ENCODE measurements at regions not wholly inside any gene's neighbourhood (a gene's known extent, or its start where the extent isn't known, plus 50 kb on each side); places are given as distances from the start of the nearest gene placed in this dataset.

GRCh38 chr5:58043032-58043945 is 416.6 kb downstream of the PLK2 start:
- in situ Hi-C loops (cut with HindIII; ENCODE audit: low pct_unique_long_range_greater_than_20kb, low sequenced_read_pairs) = no loop called here
- TF ChIP-seq JUND (IDR thresholded peaks at IDR 0.05; ENCODE audit: low read depth) = no peak
- no peak for DNase-seq (ENCODE audit: low read depth in 1 of 2, low spot score in 1 of 2)

- no peak for DNase-seq (ENCODE audit: low read depth in 1 of 2, low spot score in 1 of 2)
- in situ Hi-C loops (cut with HindIII; ENCODE audit: low pct_unique_long_range_greater_than_20kb, low sequenced_read_pairs) = no loop called here
- no peak for TF ChIP-seq JUND (IDR thresholded peaks at IDR 0.05; ENCODE audit: low read depth)
Measured at GRCh38 chr5:58041884-58042283, 418.0 kb downstream of the PLK2 start.

- in situ Hi-C loops (cut with HindIII; ENCODE audit: low pct_unique_long_range_greater_than_20kb, low sequenced_read_pairs) = no loop called here
- TF ChIP-seq JUND (IDR thresholded peaks at IDR 0.05; ENCODE audit: low read depth) = no peak
- no peak for DNase-seq (ENCODE audit: low read depth in 1 of 2, low spot score in 1 of 2)
Measured at GRCh38 chr5:58040846-58041245, 419.0 kb downstream of the PLK2 start.

GRCh38 chr5:58040044-58040443 is 419.8 kb downstream of the PLK2 start:
- no peak for DNase-seq (ENCODE audit: low read depth in 1 of 2, low spot score in 1 of 2)
- in situ Hi-C loops (cut with HindIII; ENCODE audit: low pct_unique_long_range_greater_than_20kb, low sequenced_read_pairs) = no loop called here
- TF ChIP-seq JUND (IDR thresholded peaks at IDR 0.05; ENCODE audit: low read depth) = no peak

DNA sequence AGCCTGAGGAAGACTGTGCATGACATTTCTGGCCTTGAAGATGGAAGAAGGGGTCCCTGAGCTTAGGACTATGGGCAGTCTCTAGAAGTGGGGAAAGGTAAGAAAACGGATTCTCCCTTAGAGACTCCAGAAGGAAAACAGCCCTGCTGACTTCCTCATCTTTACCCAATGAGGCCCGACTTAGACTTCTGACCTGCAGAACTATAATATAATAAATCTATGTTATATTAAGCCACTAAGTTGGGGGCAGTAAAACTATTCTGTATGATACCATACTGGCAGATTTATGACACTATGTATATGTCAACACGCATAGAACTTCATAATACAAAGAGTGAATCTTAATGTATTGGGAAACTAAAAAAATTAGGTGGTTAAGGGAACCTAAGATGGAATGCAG is 422.0 kb downstream of the PLK2 start:
- no peak for TF ChIP-seq JUND (IDR thresholded peaks at IDR 0.05; ENCODE audit: low read depth)
- in situ Hi-C loops (cut with HindIII; ENCODE audit: low pct_unique_long_range_greater_than_20kb, low sequenced_read_pairs) = no loop called here
- DNase-seq (ENCODE audit: low read depth in 1 of 2, low spot score in 1 of 2) = no peak

GRCh38 chr5:58025809-58026208 is 434.1 kb downstream of the PLK2 start:
- no peak for TF ChIP-seq JUND (IDR thresholded peaks at IDR 0.05; ENCODE audit: low read depth)
- in situ Hi-C loops (cut with HindIII; ENCODE audit: low pct_unique_long_range_greater_than_20kb, low sequenced_read_pairs) = no loop called here
- no peak for DNase-seq (ENCODE audit: low read depth in 1 of 2, low spot score in 1 of 2)

GRCh38 chr5:58024151-58024550 is 435.7 kb downstream of the PLK2 start:
- in situ Hi-C loops (cut with HindIII; ENCODE audit: low pct_unique_long_range_greater_than_20kb, low sequenced_read_pairs) = no loop called here
- DNase-seq (ENCODE audit: low read depth in 1 of 2, low spot score in 1 of 2) = no peak
- no peak for TF ChIP-seq JUND (IDR thresholded peaks at IDR 0.05; ENCODE audit: low read depth)

DNA sequence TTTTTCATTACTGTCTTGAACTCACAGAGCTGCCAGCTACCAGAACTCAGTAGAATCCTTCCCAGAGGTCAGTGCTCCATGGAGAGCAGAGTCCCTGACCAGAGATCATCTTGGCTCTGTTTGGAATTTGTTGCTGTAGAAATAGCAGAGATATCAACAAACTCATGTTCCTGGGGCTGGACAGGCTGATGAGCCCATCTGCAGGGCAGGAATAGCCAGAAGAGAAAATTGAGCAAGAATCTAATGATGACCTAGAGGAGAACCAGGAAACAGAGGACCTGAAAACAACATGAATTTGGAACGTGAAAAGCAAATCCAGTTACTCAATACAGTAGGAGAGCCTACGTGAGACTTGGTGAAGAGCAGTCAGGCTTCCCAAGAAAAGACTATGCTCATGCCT is 437.8 kb downstream of the PLK2 start:
- in situ Hi-C loops (cut with HindIII; ENCODE audit: low pct_unique_long_range_greater_than_20kb, low sequenced_read_pairs) = no loop called here
- peak in 1 of 2 experiments; percentile 9 for DNase-seq (ENCODE audit: low read depth in 1 of 2, low spot score in 1 of 2)
- no peak for TF ChIP-seq JUND (IDR thresholded peaks at IDR 0.05; ENCODE audit: low read depth)

DNA sequence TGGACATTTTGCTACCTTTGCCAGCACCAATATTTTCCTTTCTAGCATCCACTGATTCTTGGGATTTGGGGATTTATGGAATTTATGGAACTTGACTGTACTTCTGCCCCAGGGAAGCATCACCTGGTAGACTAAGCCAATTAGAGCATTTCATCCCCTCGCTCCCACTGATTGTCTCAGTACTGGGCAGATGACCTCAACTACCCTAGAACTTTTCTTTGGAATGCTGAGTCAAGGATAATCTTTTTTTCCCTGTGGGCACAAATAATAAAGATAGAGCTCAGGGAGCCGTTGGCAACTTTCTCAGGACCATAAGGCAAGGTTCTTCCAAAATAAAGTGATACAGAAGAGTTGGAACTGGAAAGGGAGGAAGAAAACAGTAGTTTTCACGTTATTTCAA is 438.4 kb downstream of the PLK2 start:
- in situ Hi-C loops (cut with HindIII; ENCODE audit: low pct_unique_long_range_greater_than_20kb, low sequenced_read_pairs) = no loop called here
- DNase-seq (ENCODE audit: low read depth in 1 of 2, low spot score in 1 of 2) = no peak
- TF ChIP-seq JUND (IDR thresholded peaks at IDR 0.05; ENCODE audit: low read depth) = no peak

- no peak for TF ChIP-seq JUND (IDR thresholded peaks at IDR 0.05; ENCODE audit: low read depth)
- in situ Hi-C loops (cut with HindIII; ENCODE audit: low pct_unique_long_range_greater_than_20kb, low sequenced_read_pairs) = no loop called here
- no peak for DNase-seq (ENCODE audit: low read depth in 1 of 2, low spot score in 1 of 2)
Measured at GRCh38 chr5:58019614-58020013, 440.3 kb downstream of the PLK2 start.

DNA sequence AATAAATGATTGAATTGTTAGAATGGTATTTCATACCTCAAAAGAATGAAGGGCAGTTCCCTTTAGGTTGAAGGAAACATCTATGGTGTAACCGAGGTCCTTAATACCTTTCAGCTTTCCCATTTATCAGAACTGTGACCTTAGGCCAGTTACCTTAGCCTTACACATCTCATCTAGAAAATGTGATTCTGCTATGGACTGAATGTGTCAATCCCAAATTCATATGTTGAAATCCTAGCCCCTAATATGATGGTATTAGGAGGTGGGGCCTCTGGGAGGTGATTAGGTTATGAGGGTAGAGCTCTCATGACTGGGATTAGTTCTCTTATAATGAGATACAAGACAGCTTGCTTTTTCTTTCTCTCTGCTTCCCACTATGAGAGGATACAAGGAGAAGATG is 441.9 kb downstream of the PLK2 start:
- in situ Hi-C loops (cut with HindIII; ENCODE audit: low pct_unique_long_range_greater_than_20kb, low sequenced_read_pairs) = no loop called here
- no peak for DNase-seq (ENCODE audit: low read depth in 1 of 2, low spot score in 1 of 2)
- TF ChIP-seq JUND (IDR thresholded peaks at IDR 0.05; ENCODE audit: low read depth) = no peak

DNA sequence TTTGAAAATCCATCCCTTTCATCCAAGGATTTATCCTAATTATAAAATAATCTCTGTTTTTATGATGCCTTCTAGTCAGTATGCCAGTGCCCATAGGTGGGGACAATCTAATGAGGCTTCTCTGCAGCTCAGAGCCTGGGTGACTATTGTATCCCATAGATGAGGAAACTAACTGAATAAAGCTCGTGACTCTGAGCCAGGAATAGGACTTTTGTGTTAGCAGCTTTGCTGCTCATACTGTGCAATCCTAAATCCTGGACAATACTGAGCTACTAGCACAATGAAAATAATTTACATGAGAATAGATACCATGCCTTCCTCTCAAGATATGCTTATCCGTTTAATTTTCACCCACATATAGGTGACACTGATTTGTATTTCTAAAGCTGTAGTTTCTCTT is 443.0 kb downstream of the PLK2 start:
- TF ChIP-seq JUND (IDR thresholded peaks at IDR 0.05; ENCODE audit: low read depth) = no peak
- in situ Hi-C loops (cut with HindIII; ENCODE audit: low pct_unique_long_range_greater_than_20kb, low sequenced_read_pairs) = no loop called here
- no peak for DNase-seq (ENCODE audit: low read depth in 1 of 2, low spot score in 1 of 2)

DNA sequence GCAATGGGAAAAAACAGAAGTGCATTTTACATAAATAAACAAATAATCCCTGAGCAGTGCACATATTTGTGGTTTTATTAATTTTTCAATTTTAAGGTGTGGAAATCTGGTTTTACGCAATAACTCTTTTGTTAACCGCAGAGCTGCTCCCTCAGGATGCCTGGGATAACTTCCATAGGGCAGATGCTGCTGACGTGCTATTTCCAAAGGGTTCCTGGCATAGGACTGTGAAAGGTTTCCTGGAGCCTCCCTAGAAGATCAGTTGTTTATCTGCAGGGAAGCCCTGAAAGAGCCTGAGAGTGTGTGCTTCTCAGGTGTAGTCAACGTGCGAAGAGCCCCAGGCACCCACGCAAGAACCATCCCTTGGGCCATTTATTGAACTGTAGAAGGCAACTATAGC is 443.5 kb downstream of the PLK2 start:
- in situ Hi-C loops (cut with HindIII; ENCODE audit: low pct_unique_long_range_greater_than_20kb, low sequenced_read_pairs) = no loop called here
- TF ChIP-seq JUND (IDR thresholded peaks at IDR 0.05; ENCODE audit: low read depth) = no peak
- no peak for DNase-seq (ENCODE audit: low read depth in 1 of 2, low spot score in 1 of 2)

DNA sequence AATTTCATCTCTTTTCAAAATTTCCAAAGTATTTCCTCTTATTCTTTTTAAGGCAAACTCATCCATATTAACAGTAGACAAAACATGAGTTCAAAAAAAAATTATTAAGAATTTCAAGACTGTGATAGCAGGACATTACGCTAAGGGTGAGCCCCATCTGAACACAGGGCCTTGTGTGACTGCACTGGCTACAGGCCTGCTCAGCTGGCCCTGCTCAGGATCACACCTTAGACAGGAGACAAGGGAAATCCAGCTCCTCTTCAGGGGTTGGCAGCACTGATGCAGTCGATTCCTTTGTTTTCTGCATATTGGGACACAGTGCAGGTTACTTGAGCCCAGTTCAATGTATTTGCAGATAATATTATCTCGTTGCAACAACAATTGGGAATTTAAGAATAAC is 444.7 kb downstream of the PLK2 start:
- DNase-seq (ENCODE audit: low read depth in 1 of 2, low spot score in 1 of 2) = no peak
- TF ChIP-seq JUND (IDR thresholded peaks at IDR 0.05; ENCODE audit: low read depth) = no peak
- in situ Hi-C loops (cut with HindIII; ENCODE audit: low pct_unique_long_range_greater_than_20kb, low sequenced_read_pairs) = no loop called here

Data from T47D (cell line).